ENCODE measurements at regions not wholly inside any gene's neighbourhood (a gene's known extent, or its start where the extent isn't known, plus 50 kb on each side); places are given as distances from the start of the nearest gene placed in this dataset.

- no peak for TF ChIP-seq POLR2A (IDR thresholded peaks at IDR 0.05)
- TF ChIP-seq CTCF (IDR thresholded peaks at IDR 0.05), result no peak
- TF ChIP-seq EP300 (IDR thresholded peaks at IDR 0.05), result no peak
These were observed 239.3 kb downstream of the RMST start for GRCh38 chr12:97701901-97702300.

All from tibial nerve (tissue), 4 donors.